PC-9 (cell line): ENCODE measurements at regions not wholly inside any gene's neighbourhood (a gene's known extent, or its start where the extent isn't known, plus 50 kb on each side); places are given as distances from the start of the nearest gene placed in this dataset.

Experiments
- EZH2 ChIP-seq: fragments of 200-600 bp; sonication (generic); IDR thresholded peaks from 2 replicates; pipeline ENCODE4 v1.8.0; 2017; ENCODE audit warnings: antibody characterized with exemption, low read depth
- TF ChIP-seq, protein P1 (sequence below): fragments of 200-600 bp; sonication (generic); conservative IDR thresholded peaks from 2 replicates; pipeline ENCODE4 v1.6.1; 2017; ENCODE audit warnings: mixed run types, antibody characterized with exemption, mild to moderate bottlenecking, moderate library complexity

DNA sequence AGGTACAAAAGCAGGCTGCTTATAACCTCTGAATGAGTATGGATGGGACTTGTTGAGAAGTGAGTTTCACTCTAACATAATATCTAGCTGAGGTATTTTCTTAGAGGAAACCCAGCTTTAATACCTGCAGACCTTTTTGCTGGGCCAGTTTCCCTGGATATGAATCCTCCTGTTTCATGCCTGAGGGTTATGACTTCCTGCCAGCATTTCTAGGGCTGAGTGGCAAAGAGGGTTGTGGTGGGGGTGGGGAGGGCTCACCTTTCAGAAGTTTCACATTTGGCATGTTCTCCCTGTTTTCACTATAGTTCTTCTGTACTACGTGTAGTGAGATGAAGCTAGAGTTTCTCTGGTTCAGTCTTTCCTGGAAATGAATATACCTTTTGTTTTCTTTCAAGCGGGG is 73.7 kb downstream of the LACC1 start:
- TF ChIP-seq, protein P1, sequence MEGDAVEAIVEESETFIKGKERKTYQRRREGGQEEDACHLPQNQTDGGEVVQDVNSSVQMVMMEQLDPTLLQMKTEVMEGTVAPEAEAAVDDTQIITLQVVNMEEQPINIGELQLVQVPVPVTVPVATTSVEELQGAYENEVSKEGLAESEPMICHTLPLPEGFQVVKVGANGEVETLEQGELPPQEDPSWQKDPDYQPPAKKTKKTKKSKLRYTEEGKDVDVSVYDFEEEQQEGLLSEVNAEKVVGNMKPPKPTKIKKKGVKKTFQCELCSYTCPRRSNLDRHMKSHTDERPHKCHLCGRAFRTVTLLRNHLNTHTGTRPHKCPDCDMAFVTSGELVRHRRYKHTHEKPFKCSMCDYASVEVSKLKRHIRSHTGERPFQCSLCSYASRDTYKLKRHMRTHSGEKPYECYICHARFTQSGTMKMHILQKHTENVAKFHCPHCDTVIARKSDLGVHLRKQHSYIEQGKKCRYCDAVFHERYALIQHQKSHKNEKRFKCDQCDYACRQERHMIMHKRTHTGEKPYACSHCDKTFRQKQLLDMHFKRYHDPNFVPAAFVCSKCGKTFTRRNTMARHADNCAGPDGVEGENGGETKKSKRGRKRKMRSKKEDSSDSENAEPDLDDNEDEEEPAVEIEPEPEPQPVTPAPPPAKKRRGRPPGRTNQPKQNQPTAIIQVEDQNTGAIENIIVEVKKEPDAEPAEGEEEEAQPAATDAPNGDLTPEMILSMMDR, result no peak
- no peak for TF ChIP-seq EZH2
